GM12873 (cell line): ENCODE measurements at regions not wholly inside any gene's neighbourhood (a gene's known extent, or its start where the extent isn't known, plus 50 kb on each side); places are given as distances from the start of the nearest gene placed in this dataset.

Source experiments
- CTCF ChIP-seq: IDR thresholded peaks from 2 replicates; pipeline ENCODE4 v1.5.1; 2012; ENCODE audit warnings: low read depth, mild to moderate bottlenecking, moderate library complexity, low read length, control low read depth; ENCODE audit not compliant: insufficient read depth; ENCODE audit errors: missing control alignments

DNA sequence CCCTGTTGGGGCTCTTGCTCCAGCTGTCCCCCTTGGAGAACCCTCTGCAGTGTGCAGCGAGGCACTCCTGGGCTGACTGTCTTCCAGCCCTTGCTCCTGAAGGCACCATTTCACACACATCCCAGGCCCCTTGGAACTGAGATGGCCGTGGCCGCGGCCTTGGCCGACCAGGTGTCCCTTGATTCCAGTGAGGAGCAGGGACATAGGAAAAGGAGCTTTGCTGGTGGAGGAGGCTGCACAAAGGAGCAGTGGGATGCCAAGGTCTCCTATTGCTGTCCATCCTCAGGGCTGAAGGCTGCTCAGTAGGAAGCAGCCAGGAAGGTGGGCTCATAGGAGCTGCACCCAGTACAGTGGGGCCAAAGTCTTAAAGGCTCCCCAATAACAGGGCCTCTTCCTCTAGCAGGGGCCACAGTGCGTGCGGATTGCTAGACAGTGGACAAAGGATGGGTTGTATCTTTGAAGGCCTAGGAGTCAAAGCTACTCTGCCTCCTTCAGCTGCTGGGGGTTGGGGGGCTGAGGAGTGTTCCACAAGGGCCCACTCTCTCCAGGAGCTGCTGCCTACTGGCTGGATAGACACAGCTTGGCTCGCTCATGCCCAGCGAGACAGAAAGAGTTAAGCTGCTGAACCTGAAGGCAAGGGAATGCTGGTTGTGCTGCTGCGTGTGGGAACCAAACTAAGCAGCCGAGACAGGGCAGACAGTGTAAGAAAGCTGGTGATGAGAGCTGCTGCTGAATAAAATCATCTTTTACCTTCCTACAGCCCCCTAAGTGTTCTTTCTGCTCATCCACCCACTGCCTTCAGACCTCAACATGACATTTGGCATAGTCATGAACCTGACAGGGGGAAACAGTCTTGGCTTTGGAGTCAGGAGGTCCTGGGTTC is 891.9 kb upstream of the ZNF722 start:
- TF ChIP-seq CTCF, result no peak

DNA sequence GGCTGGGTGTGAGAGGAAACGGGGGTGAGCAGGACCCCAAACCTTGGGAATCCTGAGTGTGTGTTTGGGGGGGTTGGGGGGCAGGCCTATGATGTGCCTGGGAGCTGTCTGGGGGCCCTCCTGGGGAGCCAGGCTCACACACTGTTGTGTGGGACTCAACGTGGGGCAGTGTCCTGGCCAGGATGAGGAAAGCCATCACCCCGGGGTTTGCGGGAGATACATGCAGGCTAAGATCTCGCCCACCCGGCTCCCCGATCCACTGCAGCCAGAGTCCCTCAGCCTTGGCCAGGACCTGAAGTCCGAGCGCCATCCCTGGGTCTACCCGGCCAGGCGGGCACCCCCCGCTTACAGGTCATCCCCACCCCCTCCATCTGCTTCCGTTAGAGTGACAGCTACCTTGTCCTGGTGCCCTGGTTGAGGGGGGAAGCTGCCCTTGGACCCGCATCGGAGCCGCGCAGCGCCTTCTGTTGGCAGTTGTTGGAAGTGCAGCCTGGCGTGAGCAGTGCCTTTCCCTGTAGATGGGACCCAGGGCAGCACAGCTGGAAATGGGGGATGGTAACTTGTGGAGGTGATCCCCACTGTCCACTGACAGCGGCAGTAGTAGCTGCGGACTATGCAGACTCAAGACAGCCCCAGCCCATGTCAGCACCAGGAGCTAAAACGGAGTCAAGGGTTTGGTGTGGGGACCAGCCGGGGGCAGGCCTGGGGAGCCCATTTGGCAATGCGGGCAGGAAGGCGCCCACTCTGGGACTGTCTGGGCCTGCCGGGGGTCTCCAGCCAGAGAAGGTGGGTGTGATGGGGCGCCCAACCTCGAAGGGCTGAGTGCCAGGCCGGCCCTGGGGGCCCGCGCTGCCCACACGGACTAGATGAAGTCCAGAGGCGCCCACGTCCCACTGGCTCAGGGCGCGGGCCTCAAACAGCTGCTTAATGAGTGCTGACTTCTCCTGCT is 885.6 kb upstream of the ZNF722 start:
- TF ChIP-seq CTCF, result peak; percentile 15

GRCh38 chr7:63113713-63114285 is 884.9 kb upstream of the ZNF722 start:
- TF ChIP-seq CTCF, result no peak

DNA sequence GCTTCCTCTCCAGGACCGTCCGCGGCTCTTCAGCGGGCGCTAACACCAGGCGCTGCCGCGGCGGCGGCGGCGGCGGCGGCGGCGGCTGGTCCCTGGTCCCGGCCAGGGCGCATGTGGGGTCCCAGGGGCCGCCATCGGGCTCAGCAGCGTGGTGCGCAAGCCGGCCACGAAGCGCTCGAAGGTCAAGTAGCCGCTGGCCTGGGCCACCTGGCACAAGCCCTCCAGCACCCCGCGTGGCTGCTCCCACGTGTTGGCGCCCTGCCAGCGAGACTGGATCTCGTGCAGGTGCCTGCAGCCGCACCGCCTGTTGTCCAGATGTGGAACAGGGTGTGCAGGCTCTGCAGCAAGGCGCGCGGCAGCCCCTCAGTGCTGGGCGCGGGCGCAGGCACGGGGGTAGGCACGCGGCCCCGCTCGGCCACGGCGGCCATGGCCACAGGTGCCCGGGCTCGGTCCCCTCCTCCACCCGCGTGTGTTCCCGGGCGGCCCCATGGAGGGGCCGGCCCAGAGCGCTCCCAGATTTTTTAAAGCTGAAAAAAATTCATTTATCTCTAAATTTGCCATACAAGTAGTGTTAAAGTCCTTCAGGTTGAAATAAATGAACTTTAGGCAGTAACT is 884.2 kb upstream of the ZNF722 start:
- no peak for TF ChIP-seq CTCF
